PC-9 (cell line): ENCODE measurements at regions not wholly inside any gene's neighbourhood (a gene's known extent, or its start where the extent isn't known, plus 50 kb on each side); places are given as distances from the start of the nearest gene placed in this dataset.

Source experiments
- BruUV-seq: library from RNA; stranded (reverse); fragments of 400-500 nt; replicated peaks from 2 replicates; lab custom pipeline; 2021; lab: Mats Ljungman, UMichigan
- CTCF ChIA-PET: fragments of 300-600 bp; sonication (Branson Sonifier 250); formaldehyde crosslinking; loops from one replicate; lab custom pipeline; 2022; ENCODE audit warnings: antibody characterized with exemption; lab: Charles Lee
- POLR2A ChIA-PET: fragments of 300-600 bp; sonication (Branson Sonifier 250); formaldehyde crosslinking; loops from one replicate; lab custom pipeline; 2022; ENCODE audit warnings: antibody characterized with exemption; ENCODE audit not compliant: unreplicated experiment; lab: Charles Lee
- DNase-seq, 2 experiments: peaks; one replicate each; pipeline versions ENCODE4 v3.0.0 to v3.0.0-alpha.2; 2015 to 2022; ENCODE audit warnings: mixed read lengths in 1 of 2
- H2AFZ ChIP-seq: fragments of 200-600 bp; sonication (generic); 2 replicates; pipeline ENCODE4 v1.8.1; 2017; ENCODE audit warnings: antibody characterized with exemption
- H3F3A ChIP-seq: fragments of 200-600 bp; sonication (generic); 2 replicates; pipeline ENCODE4 v1.8.1; 2017; ENCODE audit warnings: antibody characterized with exemption, mild to moderate bottlenecking, low read depth; ENCODE audit not compliant: insufficient read depth
- H3K27ac ChIP-seq: fragments of 200-600 bp; sonication (generic); 2 replicates; pipeline ENCODE4 v1.6.1; 2016; ENCODE audit warnings: mixed run types
- H3K27me3 ChIP-seq: fragments of 200-600 bp; sonication (generic); 2 replicates; pipeline ENCODE4 v1.6.1; 2016; ENCODE audit warnings: low read depth, mixed run types; ENCODE audit not compliant: insufficient read depth
- H3K36me3 ChIP-seq: fragments of 200-600 bp; sonication (generic); 2 replicates; pipeline ENCODE4 v1.6.1; 2016; ENCODE audit warnings: low read depth, mixed run types
- H3K4me1 ChIP-seq: fragments of 200-600 bp; sonication (generic); replicated peaks from 2 replicates; pipeline ENCODE4 v1.6.1; 2016; ENCODE audit warnings: mixed run types; ENCODE audit not compliant: insufficient read depth
- H3K4me2 ChIP-seq: fragments of 200-600 bp; sonication (generic); 2 replicates; pipeline ENCODE4 v1.6.1; 2017; ENCODE audit warnings: mixed run types
- H3K4me3 ChIP-seq: fragments of 200-600 bp; sonication (generic); 2 replicates; pipeline ENCODE4 v1.6.1; 2016; ENCODE audit warnings: mixed run types
- H3K79me2 ChIP-seq: fragments of 200-600 bp; sonication (generic); 2 replicates; pipeline ENCODE4 v1.6.1; 2017; ENCODE audit warnings: low read depth, mixed run types
- H3K9me2 ChIP-seq: fragments of 200-600 bp; sonication (generic); 2 replicates; pipeline ENCODE4 v1.8.1; 2017; ENCODE audit warnings: mild to moderate bottlenecking; ENCODE audit not compliant: insufficient read depth
- H3K9me3 ChIP-seq: fragments of 200-600 bp; sonication (generic); 2 replicates; pipeline ENCODE4 v1.8.1; 2016; ENCODE audit warnings: low read depth; ENCODE audit not compliant: insufficient read depth
- H4K20me1 ChIP-seq: fragments of 200-600 bp; sonication (generic); 2 replicates; pipeline ENCODE4 v1.8.1; 2017; ENCODE audit not compliant: insufficient read depth
- EZH2 ChIP-seq: fragments of 200-600 bp; sonication (generic); IDR thresholded peaks from 2 replicates; pipeline ENCODE4 v1.8.0; 2017; ENCODE audit warnings: antibody characterized with exemption, low read depth
- intact Hi-C: fragments of 100-400 bp; cut with micrococcal nuclease; formaldehyde crosslinking; loops from one replicate; pipeline ENCODE4 v1.10.0; 2022; ENCODE audit not compliant: unreplicated experiment
- TF ChIP-seq, protein P1 (sequence below): fragments of 200-600 bp; sonication (generic); conservative IDR thresholded peaks from 2 replicates; pipeline ENCODE4 v1.6.1; 2017; ENCODE audit warnings: mixed run types, antibody characterized with exemption, mild to moderate bottlenecking, moderate library complexity

DNA sequence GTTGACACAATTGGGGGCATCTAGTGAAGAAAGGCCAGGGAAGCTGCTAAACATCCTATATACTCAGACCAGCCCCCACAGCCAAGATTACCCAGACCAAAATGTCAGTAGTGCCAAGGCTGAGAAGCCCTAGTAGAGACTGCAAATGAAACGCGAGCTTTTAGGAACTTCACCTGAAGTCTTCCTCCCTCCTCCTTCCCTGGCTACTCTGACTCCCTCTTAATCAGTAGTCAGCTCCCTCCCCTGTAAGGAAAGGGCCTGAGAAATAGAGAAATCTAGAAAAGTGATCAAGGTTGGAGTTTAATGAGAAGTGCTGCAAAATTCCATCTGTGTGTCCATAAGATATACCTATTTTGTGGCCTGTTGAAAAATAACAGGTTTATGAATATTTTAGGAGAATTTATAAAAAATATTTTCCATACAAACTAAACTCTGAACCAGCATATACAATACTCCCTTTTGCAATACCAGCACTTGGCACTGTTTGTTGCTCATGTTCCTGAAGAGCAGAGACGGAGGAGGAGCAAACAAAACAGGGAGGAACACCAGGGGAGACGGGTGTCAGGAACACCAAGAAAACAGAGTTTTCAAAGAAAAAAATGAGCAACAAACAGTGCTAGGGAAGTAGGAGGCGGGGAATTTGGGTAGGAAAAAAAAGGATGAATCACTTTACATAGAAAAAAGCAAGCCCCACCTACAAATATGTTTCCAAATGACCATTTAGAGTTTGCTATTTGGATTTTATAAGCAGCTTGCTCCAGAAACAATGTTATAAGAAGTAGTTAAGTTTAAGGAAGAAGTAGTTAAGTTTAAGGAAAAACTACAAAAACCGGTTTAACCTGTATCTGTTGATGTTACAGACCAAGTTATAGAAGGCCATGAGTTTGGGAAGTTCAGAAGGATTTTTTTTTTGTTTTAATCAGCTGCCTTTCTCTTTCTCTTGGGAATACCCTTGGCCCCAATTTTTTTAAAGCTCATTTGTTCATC, 282.1 kb upstream of the GRIP1 start:
- peak overlapping the region; percentile 73 for H3K27ac ChIP-seq
- peaks cover 28% of the 10 kb centered on the region for H3F3A ChIP-seq
- intact Hi-C loops, result no loop called here
- ChIA-PET CTCF (no interaction called here), POLR2A (interaction anchor here (0.7 kb wide), 2 partner anchors 18 to 109 kb away, joined by 3 to 6 read pairs; no protein-coding TSS in a partner anchor)
- 0 out of 2 replicates have a peak, but pooled peaks cover 5% of the 10 kb centered on the region for H4K20me1 ChIP-seq
- TF ChIP-seq, protein P1, sequence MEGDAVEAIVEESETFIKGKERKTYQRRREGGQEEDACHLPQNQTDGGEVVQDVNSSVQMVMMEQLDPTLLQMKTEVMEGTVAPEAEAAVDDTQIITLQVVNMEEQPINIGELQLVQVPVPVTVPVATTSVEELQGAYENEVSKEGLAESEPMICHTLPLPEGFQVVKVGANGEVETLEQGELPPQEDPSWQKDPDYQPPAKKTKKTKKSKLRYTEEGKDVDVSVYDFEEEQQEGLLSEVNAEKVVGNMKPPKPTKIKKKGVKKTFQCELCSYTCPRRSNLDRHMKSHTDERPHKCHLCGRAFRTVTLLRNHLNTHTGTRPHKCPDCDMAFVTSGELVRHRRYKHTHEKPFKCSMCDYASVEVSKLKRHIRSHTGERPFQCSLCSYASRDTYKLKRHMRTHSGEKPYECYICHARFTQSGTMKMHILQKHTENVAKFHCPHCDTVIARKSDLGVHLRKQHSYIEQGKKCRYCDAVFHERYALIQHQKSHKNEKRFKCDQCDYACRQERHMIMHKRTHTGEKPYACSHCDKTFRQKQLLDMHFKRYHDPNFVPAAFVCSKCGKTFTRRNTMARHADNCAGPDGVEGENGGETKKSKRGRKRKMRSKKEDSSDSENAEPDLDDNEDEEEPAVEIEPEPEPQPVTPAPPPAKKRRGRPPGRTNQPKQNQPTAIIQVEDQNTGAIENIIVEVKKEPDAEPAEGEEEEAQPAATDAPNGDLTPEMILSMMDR, result no peak
- no peak for TF ChIP-seq EZH2
- no TSS peak for BruUV-seq
- H3K4me2 ChIP-seq, result peak overlapping the region; percentile 72
- peak overlapping the region; percentile 26; the same call in 1 of the 2 replicates for H2AFZ ChIP-seq
- peak; percentile 19 to 89 for DNase-seq
- no peaks in the 10 kb centered on the region for H3K36me3 ChIP-seq
- H3K27me3 ChIP-seq, result no peaks in the 10 kb centered on the region
- peak overlapping the region; percentile 21; the same call in 1 of the 2 replicates for H3K4me3 ChIP-seq
- peaks cover 47% of the 10 kb centered on the region for H3K4me1 ChIP-seq
- H3K9me2 ChIP-seq, result no peaks in the 10 kb centered on the region; the same call in 1 of the 2 replicates
- no peaks in the 10 kb centered on the region; the same call in 1 of the 2 replicates for H3K79me2 ChIP-seq
- no peaks in the 10 kb centered on the region for H3K9me3 ChIP-seq

DNA sequence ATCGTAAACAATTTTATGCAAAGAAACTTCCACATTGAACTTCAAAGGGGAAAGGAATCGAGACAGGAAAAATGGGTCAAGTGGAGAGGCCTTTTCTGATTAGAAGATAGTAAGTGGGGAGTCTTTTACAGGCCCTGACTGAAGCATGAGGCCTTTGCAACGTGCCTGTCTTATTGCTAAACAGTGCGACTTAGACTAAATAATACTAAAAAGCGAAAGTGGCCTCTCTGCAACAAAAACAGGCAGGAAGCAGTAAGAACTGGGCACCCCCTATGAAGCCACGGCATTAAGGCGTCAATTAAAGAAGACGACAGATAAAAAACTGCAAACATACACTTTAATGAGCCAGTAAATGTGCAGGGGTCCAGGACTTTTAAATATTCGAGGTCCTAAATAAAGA, 283.4 kb upstream of the GRIP1 start:
- no TSS peak for BruUV-seq
- Histone ChIP-seq H3K79me2 (no peaks in the 10 kb centered on the region; the same call in 1 of the 2 replicates), H3K9me3 (no peaks in the 10 kb centered on the region), H2AFZ (no peak overlapping the region), H3K36me3 (no peaks in the 10 kb centered on the region), H3K4me1 (peaks cover 39% of the 10 kb centered on the region), H3F3A (peaks cover 22% of the 10 kb centered on the region), H3K4me3 (no peak overlapping the region), H4K20me1 (0 out of 2 replicates have a peak, but pooled peaks cover 5% of the 10 kb centered on the region), H3K27ac (no peak overlapping the region), H3K27me3 (no peaks in the 10 kb centered on the region), H3K9me2 (no peaks in the 10 kb centered on the region; the same call in 1 of the 2 replicates), H3K4me2 (no peak overlapping the region)
- intact Hi-C loops, result no loop called here
- CTCF ChIA-PET, result no interaction called here
- POLR2A ChIA-PET, result no interaction called here
- DNase-seq, result no peak
- TF ChIP-seq, protein P1, result no peak

DNA sequence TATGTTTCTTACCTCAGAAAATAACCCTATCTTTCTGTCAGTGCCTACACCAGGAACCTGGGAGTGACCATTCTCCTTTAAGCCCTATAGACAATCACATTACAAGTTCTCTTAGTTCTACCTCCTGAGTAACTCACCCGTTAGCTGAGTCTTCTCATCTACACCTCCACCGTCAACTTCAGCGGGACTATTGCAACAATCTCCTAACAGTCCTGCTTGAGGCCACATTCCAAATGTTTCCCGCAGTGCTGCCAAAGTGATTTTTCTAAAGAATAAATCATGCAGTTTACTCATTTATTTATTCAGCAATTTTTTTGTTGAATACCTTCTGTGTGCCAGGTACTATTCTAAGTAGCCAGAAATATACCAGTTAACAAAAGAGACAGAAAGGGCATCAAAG, 285.0 kb upstream of the GRIP1 start:
- ChIA-PET POLR2A (no interaction called here), CTCF (no interaction called here)
- peaks cover 22% of the 10 kb centered on the region for H3F3A ChIP-seq
- no peaks in the 10 kb centered on the region for H3K36me3 ChIP-seq
- intact Hi-C loops, result no loop called here
- H3K9me2 ChIP-seq, result no peaks in the 10 kb centered on the region; the same call in 1 of the 2 replicates
- H3K4me3 ChIP-seq, result no peak overlapping the region
- no peaks in the 10 kb centered on the region for H3K9me3 ChIP-seq
- H3K4me1 ChIP-seq, result peaks cover 34% of the 10 kb centered on the region
- H3K27ac ChIP-seq, result no peak overlapping the region
- no peak for DNase-seq
- no peak for TF ChIP-seq EZH2
- TF ChIP-seq, protein P1, result no peak
- no peak overlapping the region for H3K4me2 ChIP-seq
- BruUV-seq, result no TSS peak
- H3K79me2 ChIP-seq, result no peaks in the 10 kb centered on the region; the same call in 1 of the 2 replicates
- H2AFZ ChIP-seq, result no peak overlapping the region
- no peaks in the 10 kb centered on the region for H3K27me3 ChIP-seq
- H4K20me1 ChIP-seq, result 0 out of 2 replicates have a peak, but pooled peaks cover 5% of the 10 kb centered on the region
